GM12878 (cell line): ENCODE measurements at regions not wholly inside any gene's neighbourhood (a gene's known extent, or its start where the extent isn't known, plus 50 kb on each side); places are given as distances from the start of the nearest gene placed in this dataset.

Source experiments
- ATAC-seq: fragments of 200-7000 bp; cut with Tn5 transposase; 3 replicates; pipeline ENCODE4 v1.9.1; 2020; ENCODE audit warnings: mild to moderate bottlenecking, moderate library complexity
- BruUV-seq: library from RNA; stranded (reverse); fragments of 400-500 nt; replicated peaks from 2 replicates; lab custom pipeline; 2021; lab: Mats Ljungman, UMichigan
- CTCF ChIA-PET: fragments of 300-600 bp; sonication (Branson Sonifier 250); formaldehyde crosslinking; extraction: SDS; loops from one replicate; lab custom pipeline; 2021; ENCODE audit warnings: inconsistent platforms; lab: Yijun Ruan, JAX
- POLR2A ChIA-PET: fragments of 350-600 bp; formaldehyde crosslinking; extraction: SDS; loops from one replicate; lab custom pipeline; 2021; ENCODE audit warnings: inconsistent platforms; lab: Charles Lee
- RAD21 ChIA-PET: fragments of 300-600 bp; sonication (Branson Sonifier 250); formaldehyde crosslinking; loops from one replicate; lab custom pipeline; 2023; ENCODE audit warnings: antibody characterized with exemption; ENCODE audit not compliant: unreplicated experiment; lab: Charles Lee
- SMC1A ChIA-PET: fragments of 300-600 bp; sonication (Branson Sonifier 250); formaldehyde crosslinking; loops from one replicate; lab custom pipeline; 2023; ENCODE audit not compliant: unreplicated experiment, uncharacterized antibody; lab: Charles Lee
- DNase-seq: peaks from one replicate; pipeline ENCODE4 v3.0.0-alpha.2; 2011; ENCODE audit warnings: low read depth, low spot score
- FAIRE-seq: peaks from 3 replicates; lab custom pipeline; 2011; peaks lifted over from hg19 to GRCh38; lab: Jason Lieb, UNC
- H2AFZ ChIP-seq: 2 replicates; pipeline ENCODE4 v1.6.0; 2011; ENCODE audit warnings: low read depth, low read length, control low read depth; ENCODE audit not compliant: control insufficient read depth
- H3K27ac ChIP-seq: 2 replicates; pipeline ENCODE4 v1.5.1; 2011; ENCODE audit warnings: control low read depth; ENCODE audit not compliant: control insufficient read depth, insufficient read depth
- H3K27me3 ChIP-seq, 2 experiments: replicated peaks in 1 of 2; 2 replicates each; pipeline versions ENCODE4 v1.6.0 to v1.6.1; 2011; ENCODE audit warnings: low read length in 1 of 2; ENCODE audit not compliant: control insufficient read depth in 2 of 2, insufficient read depth in 2 of 2
- H3K36me3 ChIP-seq, 2 experiments: 2 replicates each; pipeline ENCODE4 v1.5.1; 2011; ENCODE audit warnings: low read length in 1 of 2; ENCODE audit not compliant: control insufficient read depth in 2 of 2, insufficient read depth in 2 of 2
- H3K4me1 ChIP-seq: 2 replicates; pipeline ENCODE4 v1.6.1; 2011; ENCODE audit warnings: mild to moderate bottlenecking, low read length, moderate library complexity, mixed read lengths; ENCODE audit not compliant: control insufficient read depth, insufficient read depth
- H3K4me2 ChIP-seq: 2 replicates; pipeline ENCODE4 v1.6.0; 2011; ENCODE audit warnings: control low read depth; ENCODE audit not compliant: control insufficient read depth, insufficient read depth
- H3K4me3 ChIP-seq: fragments of 200-600 bp; sonication (generic); 2 replicates; pipeline ENCODE4 v1.5.1; 2016
- H3K79me2 ChIP-seq: 2 replicates; pipeline ENCODE4 v1.6.0; 2011; ENCODE audit warnings: low read length; ENCODE audit not compliant: control insufficient read depth, insufficient read depth
- H3K9ac ChIP-seq: 2 replicates; pipeline ENCODE4 v1.8.0; 2011; ENCODE audit warnings: low read length, control low read depth, mixed read lengths; ENCODE audit not compliant: control insufficient read depth, insufficient read depth
- H3K9me3 ChIP-seq: replicated peaks from 3 replicates; pipeline ENCODE4 v1.5.1; 2011; ENCODE audit warnings: mild to moderate bottlenecking, low read length; ENCODE audit not compliant: control insufficient read depth, insufficient read depth
- H4K20me1 ChIP-seq: 2 replicates; pipeline ENCODE4 v1.6.0; 2011; ENCODE audit not compliant: control insufficient read depth, insufficient read depth
- BCL3 ChIP-seq: IDR thresholded peaks from 2 replicates; pipeline ENCODE4 v1.6.1; 2011; ENCODE audit warnings: borderline replicate concordance, low read depth, mild to moderate bottlenecking, moderate library complexity, low read length; ENCODE audit not compliant: insufficient read depth, poor library complexity, severe bottlenecking
- CEBPB ChIP-seq, 2 experiments: fragments of 150-350 bp in 1 of 2; IDR thresholded peaks; 2 replicates each; pipeline ENCODE4 v1.6.1; 2012 to 2014; ENCODE audit warnings: low read depth in 2 of 2, low read length in 2 of 2, borderline replicate concordance in 1 of 2, inconsistent platforms in 1 of 2
- CUX1 ChIP-seq: IDR thresholded peaks from 2 replicates; pipeline ENCODE4 v1.6.1; 2012; ENCODE audit warnings: improper control_type of control experiment, low read depth, low read length; ENCODE audit not compliant: insufficient replicate concordance
- MYC ChIP-seq: IDR thresholded peaks from 2 replicates; pipeline ENCODE4 v1.6.1; 2011; ENCODE audit warnings: mild to moderate bottlenecking, low read length, moderate library complexity, inconsistent platforms; ENCODE audit not compliant: insufficient read depth, insufficient replicate concordance, insufficient read length, severe bottlenecking
- NR2C2 ChIP-seq: IDR thresholded peaks from 2 replicates; pipeline ENCODE4 v1.6.1; 2011; ENCODE audit warnings: borderline replicate concordance, low read depth; ENCODE audit not compliant: control insufficient read depth, insufficient read length
- SP1 ChIP-seq: IDR thresholded peaks from one replicate; pipeline ENCODE4 v1.6.1; 2011; ENCODE audit warnings: low read depth, low read length
- USF2 ChIP-seq: IDR thresholded peaks from 2 replicates; pipeline ENCODE4 v1.6.1; 2011; ENCODE audit warnings: low read depth, low read length, improper control_type of control experiment, borderline replicate concordance
- ZBTB4 ChIP-seq: fragments of 450-650 bp; formaldehyde crosslinking; IDR thresholded peaks from 2 replicates; pipeline ENCODE4 v1.4.0; 2022; ENCODE audit warnings: mild to moderate bottlenecking, moderate library complexity
- ZNF384 ChIP-seq: IDR thresholded peaks from 2 replicates; pipeline ENCODE4 v1.6.1; 2012; ENCODE audit warnings: low read depth, mild to moderate bottlenecking, low read length, improper control_type of control experiment, borderline replicate concordance
- WGBS: methylation state at CpG from one replicate; pipeline ENCODE4 v1.1.6; 2016; ENCODE audit warnings: low lambda C conversion rate; ENCODE audit not compliant: insufficient replicate concordance, insufficient coverage; ENCODE audit errors: missing lambda C conversion rate; 5-methylcytosine and 5-hydroxymethylcytosine counted together
- in situ Hi-C: fragments of 300-500 bp; cut with MboI; formaldehyde crosslinking; loops from 9 replicates; pipeline ENCODE4 v1.14.3; 2018; ENCODE audit warnings: mixed read lengths
- intact Hi-C: fragments of 100-400 bp; cut with micrococcal nuclease; formaldehyde crosslinking; loops from one replicate; pipeline ENCODE4 v1.14.2; 2022; ENCODE audit not compliant: unreplicated experiment

- SMC1A ChIA-PET = interaction anchor here (2.4 kb wide), 1 partner anchor 18 kb away, joined by 7 read pairs; no protein-coding TSS in a partner anchor
- H3K79me2 ChIP-seq = no peaks in the 10 kb centered on the region
- H3K4me2 ChIP-seq = no peak overlapping the region
- H3K9me3 ChIP-seq = no peaks in the 10 kb centered on the region
- H4K20me1 ChIP-seq = no peaks in the 10 kb centered on the region
- BruUV-seq = no TSS peak
- no peaks in the 10 kb centered on the region for H3K27me3 ChIP-seq
- in situ Hi-C loops = no loop called here
- POLR2A ChIA-PET = no interaction called here
- 73% methylated on average over 7 of the region's 7 CpGs for WGBS
- H3K9ac ChIP-seq = no peak overlapping the region
- RAD21 ChIA-PET = no interaction called here
- no peaks in the 10 kb centered on the region for H3K4me1 ChIP-seq
- no peak overlapping the region for H3K4me3 ChIP-seq
- TF ChIP-seq ZBTB4 (CRISPR knock-in tag) = no peak
- TF ChIP-seq CEBPB (IDR thresholded peaks at IDR 0.05; ENCODE audit: borderline replicate concordance in 1 of 2, low read depth in 2 of 2, low read length in 2 of 2) = no peak
- TF ChIP-seq MYC = no peak
- TF ChIP-seq SP1 = no peak
- TF ChIP-seq BCL3 = no peak
- no peak for TF ChIP-seq CUX1
- no peak for TF ChIP-seq NR2C2
- no peak for TF ChIP-seq USF2
- TF ChIP-seq ZNF384 = no peak
- TF ChIP-seq, all 136 proteins: peak for 0
- no peak for FAIRE-seq
- CTCF ChIA-PET = no interaction called here
- no peak for ATAC-seq
- intact Hi-C loops = no loop called here
- DNase-seq = no peak
- H2AFZ ChIP-seq = no peak overlapping the region
- H3K27ac ChIP-seq = no peak overlapping the region
- no peaks in the 10 kb centered on the region for H3K36me3 ChIP-seq
Measured at GRCh38 chr2:143908843-143909242, 611.1 kb downstream of the ZEB2 start.
